ENCODE measurements at regions not wholly inside any gene's neighbourhood (a gene's known extent, or its start where the extent isn't known, plus 50 kb on each side); places are given as distances from the start of the nearest gene placed in this dataset.
"Not testable (repeated sequence)": the region's sequence is repeated elsewhere in the genome, so short reads cannot be mapped to it uniquely, and the experiment has no call there.

DNA sequence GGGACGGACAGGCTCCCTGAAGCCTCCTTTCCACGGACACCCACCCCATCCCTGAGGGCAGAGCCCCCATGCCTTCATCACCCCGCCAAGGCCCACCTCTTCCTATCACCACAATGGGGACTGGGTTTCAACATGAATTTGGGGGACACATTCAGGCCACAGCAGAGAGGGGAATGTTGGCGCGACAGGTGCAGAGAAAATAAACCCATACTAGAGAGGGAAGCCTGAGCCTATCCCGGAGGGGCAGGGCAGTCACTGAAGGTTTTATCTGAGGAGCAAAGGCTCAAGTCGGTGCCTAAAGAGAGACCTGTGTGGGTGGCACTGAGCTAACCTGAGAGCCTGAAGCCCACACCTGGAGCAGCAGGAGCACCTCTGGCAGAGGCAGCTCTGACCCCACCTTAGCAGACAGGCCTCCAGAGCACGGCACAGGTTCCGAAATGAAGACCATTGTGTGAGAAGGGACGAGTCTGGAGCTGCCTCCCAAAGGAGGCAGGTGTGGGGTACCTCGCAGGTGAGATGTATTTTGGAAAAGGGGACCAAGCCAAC lies 180.6 kb upstream of the PDE10A start:
- no peak for DNase-seq

DNA sequence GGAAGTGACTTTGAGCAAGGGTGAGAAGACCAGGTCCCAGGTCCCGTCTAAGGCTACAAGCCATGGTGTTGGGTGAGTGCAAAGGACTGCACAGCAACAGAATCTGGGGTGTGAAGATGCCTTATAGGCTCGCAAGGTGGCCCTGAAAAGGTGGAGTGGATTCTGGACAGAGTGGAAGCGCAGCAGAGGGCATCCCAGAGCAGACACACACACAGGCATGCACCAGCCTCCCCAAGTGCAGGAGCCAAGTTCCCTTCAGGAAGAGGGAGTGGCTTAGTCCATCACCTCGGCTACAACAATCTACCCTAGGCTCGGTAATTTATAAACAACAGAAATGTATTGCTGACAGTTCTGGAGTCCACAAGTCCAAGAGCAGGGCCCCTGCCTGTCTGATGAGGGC lies 180.1 kb upstream of the PDE10A start:
- no peak for DNase-seq

DNA sequence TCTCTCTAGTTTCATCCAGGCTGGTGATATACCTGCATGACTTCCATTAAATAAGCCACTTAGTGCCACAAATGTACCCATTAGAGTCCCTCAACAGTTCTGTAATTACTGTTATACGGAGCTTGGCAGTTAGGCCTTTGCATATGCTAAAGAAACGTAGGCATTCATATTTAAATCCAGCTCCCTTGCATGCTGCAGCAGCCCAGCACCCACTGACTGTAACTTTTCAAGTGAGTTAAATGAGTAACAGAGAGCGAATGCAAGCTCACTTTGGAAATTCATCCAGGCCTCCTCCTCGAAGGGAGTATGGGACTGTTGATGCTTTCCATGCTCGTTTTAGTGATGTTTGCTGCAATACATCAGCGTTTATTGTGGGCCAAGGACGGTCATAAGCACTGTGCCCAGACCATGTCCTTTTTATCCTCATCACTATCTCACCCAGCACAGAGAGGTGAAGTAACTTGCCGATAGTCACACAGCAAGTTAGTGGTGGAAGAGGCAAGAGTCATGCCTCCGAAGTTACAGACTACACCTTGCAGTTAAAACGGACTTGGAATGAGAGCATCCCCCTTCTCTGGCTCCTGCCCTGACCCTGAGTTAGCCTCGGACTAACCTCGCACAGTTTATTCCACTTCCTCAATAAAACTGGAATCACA lies 179.4 kb upstream of the PDE10A start:
- DNase-seq: no peak

DNA sequence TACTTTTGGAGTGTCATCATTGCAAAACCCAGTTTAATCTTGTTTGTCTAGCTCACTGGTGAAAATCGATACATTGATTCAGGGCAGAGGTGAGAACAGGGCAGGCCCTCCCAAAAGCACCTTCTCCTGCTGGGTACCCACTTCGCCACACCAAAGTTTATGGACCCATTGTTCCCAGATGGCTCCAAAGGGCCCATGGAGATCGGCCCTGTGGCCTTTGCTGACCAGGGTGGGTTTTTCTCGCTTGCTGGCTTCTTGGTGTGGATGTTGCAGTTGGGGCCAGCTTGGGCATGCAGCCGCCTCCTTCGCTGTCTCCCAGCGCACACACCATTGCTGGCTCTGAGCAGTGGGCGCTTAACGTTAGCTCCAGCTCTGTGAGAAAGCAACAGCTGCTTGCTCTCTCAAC lies 178.1 kb upstream of the PDE10A start:
- no peak for DNase-seq

DNA sequence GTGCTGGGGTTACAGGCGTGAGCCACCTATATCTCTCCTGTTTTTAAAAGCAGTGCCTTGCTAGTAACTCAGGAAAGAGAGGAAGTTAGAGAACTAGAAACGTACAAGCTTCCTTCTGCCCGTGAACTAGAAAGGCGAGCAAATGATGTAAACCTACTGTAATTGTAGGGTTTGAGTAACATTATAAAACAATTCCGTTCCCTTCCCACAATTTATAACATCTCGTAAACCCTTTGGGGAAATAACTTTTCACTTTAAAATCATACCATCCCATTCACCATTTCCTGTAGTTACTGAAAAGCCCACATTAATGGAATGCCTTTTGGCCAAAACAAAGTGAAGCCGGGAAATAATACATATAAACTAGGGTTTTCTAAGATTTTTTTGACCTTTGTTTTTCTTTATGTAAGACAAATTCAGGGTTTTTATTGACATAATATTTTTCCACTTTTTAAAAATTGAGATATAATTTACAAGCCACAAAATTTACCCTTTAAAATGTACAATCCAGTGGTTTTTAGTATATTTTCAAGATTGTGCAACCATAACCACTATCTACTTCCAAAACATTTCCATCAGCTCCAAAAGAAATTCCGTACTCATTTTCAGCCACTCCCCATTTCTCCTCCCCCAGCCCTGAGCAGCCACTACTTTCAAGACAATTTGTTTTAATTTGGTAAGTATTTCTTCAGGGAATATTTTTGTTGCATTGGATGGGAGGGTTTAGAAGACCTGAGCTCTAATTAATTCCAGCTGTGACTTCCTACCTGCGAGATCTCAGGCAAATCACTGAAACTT lies 175.1 kb upstream of the PDE10A start:
- DNase-seq: no peak

DNA sequence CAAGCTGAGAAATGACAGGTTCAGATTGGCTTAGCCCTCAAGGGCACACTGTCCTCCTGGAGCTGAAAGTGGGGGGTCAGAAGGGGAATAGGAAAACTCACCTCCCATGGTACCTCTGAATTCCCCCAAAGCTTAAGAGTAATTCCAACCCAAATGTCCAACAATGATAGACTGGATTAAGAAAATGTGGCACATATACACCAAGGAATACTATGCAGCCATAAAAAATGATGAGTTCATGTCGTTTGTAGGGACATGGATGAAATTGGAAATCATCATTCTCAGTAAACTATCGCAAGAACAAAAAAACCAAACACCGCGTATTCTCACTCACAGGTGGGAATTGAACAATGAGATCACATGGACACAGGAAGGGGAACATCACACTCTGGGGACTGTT lies 173.6 kb upstream of the PDE10A start:
- DNase-seq: not testable (repeated sequence)

DNA sequence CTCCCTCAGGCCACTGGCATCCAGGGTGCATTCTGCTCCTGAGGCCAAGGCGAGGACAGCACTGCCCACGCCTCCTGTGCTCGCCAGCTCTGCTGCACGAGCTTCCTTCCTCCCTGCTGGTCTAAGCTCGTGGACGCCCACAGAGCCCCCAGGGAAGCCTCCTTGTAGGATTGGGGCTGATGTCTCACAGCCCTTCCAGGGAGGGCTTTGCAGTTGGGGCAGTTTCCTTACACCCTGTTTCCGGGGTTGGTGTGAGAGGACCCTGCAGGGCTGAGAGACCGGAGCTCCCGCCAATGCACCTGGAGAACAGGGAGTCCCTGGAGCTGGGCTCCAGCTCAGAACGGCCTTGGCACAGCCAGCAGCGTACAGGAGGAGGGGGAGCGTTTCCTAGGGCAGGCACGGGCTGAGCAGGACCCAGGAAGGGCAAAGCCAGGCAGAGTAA lies 172.4 kb upstream of the PDE10A start:
- no peak for DNase-seq

DNA sequence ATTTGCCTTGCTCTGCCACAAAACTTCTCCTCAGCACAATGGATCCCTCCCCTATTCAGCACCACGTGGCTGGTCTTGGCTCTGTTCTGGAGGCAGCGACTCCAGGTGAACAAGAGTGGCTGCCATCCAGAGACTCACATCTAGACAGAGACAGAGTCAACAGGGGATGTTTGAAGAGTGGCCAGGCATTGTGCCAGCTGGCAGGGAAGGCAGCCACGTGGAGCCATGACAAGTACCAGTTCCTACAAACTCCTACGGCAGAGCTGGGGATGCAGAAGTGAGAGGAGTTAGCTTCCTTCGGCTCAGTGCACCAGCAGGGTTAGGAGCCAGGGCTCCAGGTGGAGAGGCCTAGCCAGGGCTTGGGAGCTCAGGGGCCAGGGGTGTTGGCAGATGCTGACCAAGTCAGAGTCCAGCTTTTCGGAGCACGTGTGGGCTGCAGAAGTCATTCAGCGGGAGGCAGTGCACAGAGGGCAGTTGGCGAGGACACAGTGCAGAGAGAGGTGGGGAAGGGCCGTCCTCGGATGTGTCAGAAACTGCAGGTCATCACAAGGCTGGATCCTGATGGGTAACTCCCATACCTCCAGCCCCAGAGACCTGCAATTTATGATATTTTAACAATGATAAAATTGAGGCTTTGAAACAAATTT lies 171.7 kb upstream of the PDE10A start:
- no peak for DNase-seq

DNA sequence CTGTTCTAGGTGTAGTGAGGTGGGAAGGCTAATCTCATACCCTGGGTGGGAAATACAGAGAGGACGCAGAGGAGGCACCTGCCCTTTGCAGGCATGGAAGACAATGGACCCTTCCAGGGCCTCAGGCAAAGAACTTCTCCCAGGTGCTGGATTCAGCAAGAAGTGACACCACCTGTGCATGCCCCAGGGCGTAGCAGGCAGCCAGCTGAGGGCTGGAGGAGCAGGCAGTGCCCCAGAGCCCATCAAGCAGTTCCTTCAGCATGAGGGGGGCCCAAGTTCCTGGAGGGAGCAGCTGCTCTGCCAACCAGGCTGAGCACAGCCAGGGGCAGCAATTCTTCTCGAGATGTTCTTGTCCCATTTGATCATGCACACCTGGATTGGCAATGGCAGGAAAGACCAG lies 170.3 kb upstream of the PDE10A start:
- no peak for DNase-seq

DNA sequence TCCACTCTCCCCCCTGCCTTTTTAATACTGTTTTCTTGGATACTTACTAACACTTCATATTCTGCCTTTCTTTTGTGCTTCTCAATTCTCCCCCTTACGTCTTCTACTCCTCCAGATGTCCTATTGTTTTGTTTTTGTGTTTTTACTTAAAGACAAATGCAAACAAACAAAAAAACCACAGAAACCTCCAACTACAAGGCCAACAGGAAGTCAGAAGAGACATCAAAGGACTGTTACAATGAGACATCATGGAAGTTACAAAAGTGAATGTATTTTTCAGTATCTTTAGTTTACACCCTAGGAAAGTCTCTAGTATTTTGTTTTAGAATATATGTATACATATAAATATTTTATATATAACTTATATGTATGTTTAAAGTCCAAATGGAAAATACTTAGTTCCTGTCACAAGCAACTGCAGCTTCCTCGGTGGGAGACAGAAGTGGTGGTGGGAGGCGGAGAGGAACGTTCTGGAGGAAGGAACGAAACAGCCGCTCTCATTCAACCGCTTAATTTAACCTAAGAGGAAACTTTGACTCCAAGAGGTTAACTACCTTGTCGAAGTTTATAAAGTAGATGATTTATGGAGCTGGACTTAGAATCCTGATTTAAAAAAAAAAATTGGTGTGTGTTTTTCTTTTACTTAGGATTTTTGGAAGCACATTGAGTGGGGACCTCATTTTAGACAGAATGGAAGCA lies 168.9 kb upstream of the PDE10A start:
- DNase-seq: no peak

DNA sequence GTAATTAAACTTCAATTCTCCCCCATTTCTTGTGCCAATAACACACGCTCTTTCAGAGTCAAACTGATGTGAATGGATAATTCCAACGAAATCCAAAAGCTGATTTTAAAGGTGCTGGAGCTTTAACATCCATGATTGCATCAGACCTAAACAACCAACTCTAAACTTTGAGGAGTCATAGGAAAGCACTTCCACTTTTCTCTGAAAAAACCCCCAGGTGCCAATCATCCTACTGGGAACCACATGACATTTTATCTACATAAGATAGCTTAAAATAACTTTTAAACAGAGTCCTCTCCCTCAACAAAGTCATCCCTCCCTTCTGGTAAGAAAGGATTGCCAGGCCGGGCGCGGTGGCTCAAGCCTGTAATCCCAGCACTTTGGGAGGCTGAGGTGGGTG lies 167.7 kb upstream of the PDE10A start:
- DNase-seq: no peak

DNA sequence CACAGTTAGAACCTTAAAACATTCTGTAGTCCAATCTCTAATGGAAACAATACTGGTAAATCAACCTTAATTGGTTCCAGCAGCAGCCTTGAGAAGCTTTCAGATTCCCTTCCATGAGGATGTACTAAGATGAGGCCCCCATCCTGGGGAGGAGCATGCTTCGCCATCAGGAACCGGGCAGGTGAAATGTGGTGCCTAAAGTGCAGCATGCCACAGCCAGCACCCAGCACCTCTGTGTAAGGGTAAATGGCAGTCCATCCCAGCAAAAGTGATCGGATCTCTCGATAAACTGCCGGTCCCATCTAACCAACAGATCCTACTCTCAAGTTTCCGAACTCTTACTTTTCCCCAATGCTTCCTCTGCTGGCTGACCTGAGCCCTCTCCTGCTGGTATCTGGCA lies 166.3 kb upstream of the PDE10A start:
- no peak for DNase-seq

DNA sequence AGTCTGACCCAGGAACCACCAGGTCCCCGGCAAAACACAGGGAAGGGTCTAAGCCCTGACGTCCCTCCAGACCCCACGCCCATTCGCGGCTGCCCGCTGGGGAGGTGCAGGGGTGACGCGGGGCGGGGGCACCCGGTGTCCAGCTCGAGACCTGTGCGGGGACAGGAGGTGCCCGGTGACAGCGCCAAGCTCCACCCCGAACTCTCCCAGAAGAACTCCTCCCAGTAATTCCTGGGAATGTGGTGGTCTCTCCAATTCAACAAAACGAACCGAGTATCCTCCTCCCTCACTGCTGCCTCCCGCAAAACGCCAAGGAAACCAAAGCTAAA lies 164.1 kb upstream of the PDE10A start:
- no peak for DNase-seq

DNA sequence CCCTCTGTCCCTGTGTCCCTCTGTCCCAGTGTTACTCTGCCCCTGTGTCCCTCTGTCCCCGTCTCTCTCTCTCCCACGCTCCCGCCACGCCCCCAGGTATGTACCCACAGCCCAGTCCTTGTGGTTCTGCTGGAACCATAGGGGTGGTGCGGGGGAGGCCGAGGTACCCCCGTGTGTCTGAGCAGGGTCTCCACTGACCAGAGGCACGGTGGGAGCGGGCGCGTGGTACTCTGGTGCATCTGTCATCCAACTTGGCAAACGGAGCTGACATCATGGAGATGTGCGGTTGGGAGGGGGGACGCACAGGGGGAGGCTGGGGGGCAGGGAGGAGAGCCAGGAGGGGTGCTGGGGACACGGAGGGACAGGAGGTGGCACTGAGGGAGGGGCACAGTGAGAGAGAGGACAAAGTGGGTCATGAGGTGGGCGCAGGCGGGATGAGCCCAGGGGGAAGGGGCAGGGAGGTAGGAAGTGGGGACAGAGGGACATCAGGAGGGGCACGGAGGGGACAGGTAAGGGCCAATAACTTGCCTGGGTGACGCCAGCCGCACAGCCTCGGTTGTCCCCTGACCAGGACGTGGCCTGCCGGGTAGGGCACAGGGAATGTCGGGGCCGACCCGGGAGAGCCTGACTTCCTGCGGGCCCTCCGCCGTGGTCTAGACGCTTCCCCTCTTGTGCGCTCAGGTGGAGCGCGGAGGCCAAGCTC lies 163.6 kb upstream of the PDE10A start:
- DNase-seq: no peak

DNA sequence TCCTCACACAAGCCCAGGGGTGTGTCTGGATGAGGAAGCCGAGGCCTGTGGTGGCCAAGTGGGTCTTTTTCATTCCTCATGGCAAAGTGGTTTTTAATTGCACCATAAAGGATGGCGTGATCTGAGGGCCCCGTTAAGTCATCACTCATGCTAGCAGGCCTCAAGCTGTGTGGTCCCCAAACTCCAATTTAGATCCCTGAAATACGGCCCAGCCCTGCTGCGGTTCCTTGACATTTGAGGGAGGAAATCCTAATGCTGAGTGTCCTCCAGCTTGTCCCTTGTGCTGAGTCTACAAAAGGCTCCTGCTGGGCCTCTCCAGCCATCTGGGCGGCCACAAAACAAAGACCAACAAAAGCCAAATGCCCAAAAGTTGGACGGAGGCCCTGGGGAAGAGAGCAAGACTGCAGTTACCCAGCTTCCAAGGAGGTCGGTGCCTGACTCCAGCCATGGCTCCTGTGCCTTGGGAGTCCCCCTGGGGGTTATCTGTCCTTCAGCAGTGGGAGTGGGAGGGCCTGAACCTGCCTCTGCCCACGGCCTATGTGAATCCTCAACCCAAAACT lies 162.3 kb upstream of the PDE10A start:
- DNase-seq: no peak

DNA sequence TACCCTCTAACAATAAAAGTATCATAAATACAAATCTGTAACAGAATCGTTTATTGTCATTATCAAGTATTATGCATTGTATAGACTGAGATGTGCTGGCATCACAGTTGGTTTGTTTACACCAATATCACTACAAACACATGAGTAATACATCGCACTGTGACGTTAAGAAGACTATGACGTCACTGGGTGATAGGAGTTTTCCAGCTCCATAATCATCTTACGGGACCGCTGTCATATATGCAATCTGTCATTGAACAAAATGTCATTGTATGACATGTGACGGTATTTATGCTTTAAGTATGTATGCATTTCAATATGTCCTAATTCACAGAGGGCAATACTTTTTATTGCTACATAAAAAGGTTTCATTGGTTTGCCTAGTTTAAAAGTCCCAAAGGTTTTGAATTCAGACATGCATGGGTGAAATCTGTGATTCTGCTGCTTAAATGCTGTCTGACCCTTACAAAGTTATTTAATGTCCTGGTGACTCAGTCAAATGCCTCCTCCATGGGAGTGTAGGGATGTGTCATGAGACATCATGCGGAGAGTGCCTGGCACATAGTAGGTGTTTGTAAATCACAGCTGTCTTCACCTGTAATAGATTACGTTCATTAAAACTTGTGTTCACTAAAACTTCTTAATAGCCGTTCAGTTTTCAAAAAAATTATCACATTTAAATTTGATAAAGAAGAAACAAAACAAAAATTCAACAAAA lies 160.7 kb upstream of the PDE10A start:
- no peak for DNase-seq

DNA sequence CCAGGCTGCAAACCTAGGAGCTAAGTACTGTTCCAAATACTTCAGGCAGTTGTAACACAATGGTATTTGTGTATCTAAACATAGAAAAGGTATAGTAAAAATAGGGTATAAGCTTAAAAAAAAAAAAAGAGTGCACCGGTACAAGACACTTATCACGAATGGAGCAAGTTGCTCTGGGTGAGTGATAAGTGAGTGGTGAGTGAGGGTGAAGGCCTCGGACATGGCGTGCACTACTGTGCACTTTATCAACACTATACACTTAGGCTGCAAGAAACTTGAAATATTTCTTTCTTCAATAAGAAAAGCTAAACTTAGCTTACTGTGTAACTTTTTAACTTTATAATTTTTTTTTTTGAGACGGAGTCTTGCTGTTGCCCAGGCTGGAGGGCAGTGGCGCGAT lies 159.5 kb upstream of the PDE10A start:
- no peak for DNase-seq

DNA sequence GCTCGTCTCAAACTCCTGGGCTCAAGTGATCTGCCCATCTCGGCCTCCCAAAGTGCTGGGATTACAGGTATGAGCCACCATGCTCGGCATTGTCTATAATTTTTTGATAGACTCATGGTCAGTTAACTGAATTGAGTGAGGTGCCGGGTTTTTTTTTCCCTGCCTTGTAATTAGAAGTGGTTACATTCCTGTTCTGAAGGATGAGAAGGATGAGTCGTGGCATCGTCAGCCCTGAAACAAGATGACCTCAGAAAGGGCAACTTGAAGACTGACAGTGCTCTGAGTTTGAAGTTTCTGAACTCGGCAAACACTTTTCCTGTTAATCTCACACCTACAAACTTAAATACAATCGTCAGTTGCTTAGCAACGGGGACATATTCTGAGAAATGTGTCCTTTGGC lies 158.7 kb upstream of the PDE10A start:
- DNase-seq: no peak

DNA sequence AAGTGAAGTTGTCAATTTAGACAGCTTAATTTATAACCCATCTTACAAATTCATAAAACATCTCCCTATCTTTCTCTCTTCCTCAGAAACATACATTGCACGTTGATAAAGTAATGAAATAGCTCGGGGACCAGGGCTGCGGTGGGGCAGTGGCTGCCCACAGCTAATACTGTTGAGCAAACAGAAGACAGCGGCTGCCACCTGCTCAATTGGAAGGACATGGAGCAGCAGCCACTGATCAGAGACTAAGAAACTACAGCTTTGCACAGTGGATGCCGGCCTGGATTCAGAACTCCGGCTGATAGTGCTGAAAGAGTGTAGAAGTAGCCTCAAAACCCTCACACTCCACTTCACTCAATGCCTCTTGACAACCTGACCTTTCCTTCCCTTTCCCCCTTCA lies 157.9 kb upstream of the PDE10A start:
- no peak for DNase-seq

DNA sequence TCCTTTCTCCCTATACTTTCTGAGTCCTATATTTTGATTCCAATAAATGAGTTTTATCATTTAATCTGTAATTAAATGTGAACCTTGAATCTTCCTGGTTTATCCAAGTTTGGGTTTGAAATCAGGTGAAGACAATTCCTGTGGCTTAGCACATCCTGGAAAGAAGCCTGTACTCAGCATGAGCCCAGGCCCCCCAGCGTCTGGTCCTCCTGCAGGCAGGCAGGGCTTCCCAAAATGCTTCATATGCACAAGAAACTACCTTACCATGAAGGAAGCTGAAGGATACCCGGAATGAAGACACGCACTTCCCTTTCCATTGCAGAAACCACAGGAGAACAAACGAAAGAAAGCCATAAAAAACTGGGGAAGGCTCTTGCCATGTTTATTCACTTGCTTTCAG lies 157.4 kb upstream of the PDE10A start:
- DNase-seq: no peak

DNA sequence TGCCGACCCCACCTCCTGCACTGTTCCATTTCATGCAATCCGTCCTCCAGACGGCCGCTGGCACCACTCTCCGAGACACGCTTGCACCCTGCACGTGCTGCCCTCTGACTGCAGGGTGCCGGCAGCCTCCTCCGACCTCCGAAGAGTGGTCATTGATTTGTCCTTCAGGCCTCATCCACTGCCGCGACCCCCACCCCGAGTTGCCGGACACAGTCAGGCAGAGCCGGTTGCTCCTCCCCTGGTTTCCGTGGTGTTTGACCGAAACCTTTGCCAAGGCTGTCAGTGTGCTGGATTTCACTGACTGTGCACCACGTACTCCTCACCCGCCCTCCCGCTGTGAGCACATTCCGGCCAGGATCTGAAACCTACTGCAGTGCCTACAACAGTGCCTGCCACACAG lies 156.4 kb upstream of the PDE10A start:
- DNase-seq: no peak

DNA sequence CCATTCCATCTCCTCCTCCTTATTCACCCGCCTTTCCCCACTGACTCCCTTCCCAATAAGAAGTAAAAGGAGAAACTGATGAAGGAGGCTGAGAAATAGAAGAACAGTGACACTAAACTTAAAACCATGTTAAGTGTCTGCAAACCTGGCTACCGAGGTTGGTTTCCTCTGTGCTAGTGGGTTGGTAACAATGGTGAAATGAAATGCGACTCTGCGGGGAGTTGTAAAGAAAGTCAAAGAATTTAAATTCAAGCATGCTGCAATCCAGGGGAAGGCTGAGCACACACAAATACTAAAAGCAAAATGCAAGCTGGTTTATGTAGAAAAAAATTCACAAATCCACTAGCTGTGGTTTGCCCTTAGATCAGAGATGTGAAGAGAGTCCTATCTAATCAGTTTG lies 155.2 kb upstream of the PDE10A start:
- no peak for DNase-seq

Data from midbrain (tissue), 1 donor.